ENCODE measurements at regions not wholly inside any gene's neighbourhood (a gene's known extent, or its start where the extent isn't known, plus 50 kb on each side); places are given as distances from the start of the nearest gene placed in this dataset.

DNA sequence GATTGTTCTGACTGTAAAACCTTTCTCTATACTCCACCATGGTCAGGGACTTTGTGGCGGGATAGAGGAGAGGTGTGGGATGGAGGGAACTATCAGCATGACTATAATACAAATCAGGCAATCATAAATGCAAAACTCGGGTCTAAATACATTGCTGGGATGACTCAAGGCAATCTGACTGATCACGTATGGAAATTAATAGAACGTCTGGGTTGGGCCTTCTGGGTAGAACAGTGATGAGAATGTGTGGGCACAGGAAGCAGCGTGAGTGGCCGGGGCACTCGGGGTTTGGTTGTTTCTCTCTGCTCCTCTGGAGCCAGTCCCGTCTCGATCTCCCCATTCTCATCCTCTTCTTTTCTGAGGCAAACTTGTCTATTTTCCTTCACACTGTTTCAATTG lies 485.8 kb downstream of the VRK1 start:
- Histone ChIP-seq H3K36me3 (ENCODE audit: control insufficient read depth, insufficient read depth, low read length) (no peaks in the 10 kb centered on the region), H3K27me3 (ENCODE audit: control insufficient read depth, insufficient read depth, low read length) (no peaks in the 10 kb centered on the region), H3K27ac (ENCODE audit: low read length) (no peak overlapping the region), H3K4me3 (ENCODE audit: low read length) (no peak overlapping the region), H3K9me3 (ENCODE audit: control insufficient read depth, low read depth, low read length) (no peaks in the 10 kb centered on the region), H3K4me1 (ENCODE audit: control insufficient read depth, insufficient read depth, low read length) (no peaks in the 10 kb centered on the region)
- DNase-seq = no peak
- WGBS (ENCODE audit: insufficient coverage, low lambda C conversion rate) = no CpG with 5 or more reads among the region's 9 CpGs

DNA sequence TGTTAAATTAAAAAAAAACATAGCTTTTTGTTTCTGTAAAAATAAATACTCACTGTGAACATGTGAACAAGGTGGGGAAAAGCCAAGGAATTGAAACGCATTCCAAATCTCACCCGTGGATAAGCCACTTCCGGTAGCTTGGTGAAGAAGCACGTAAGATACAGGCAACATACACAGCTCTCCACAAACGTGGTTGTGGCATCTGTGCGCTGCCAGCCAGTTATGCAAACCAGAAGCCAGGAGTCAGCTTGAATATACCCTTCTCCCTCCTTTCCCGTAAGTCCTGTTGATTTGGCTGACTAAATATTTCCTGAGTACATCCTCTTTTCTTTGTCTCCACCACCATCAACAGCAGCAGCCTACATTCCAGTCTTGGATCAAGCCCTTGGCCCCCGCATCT lies 486.2 kb downstream of the VRK1 start:
- Histone ChIP-seq H3K36me3 (ENCODE audit: control insufficient read depth, insufficient read depth, low read length) (no peaks in the 10 kb centered on the region), H3K4me1 (ENCODE audit: control insufficient read depth, insufficient read depth, low read length) (no peaks in the 10 kb centered on the region), H3K4me3 (ENCODE audit: low read length) (no peak overlapping the region), H3K9me3 (ENCODE audit: control insufficient read depth, low read depth, low read length) (no peaks in the 10 kb centered on the region), H3K27me3 (ENCODE audit: control insufficient read depth, insufficient read depth, low read length) (no peaks in the 10 kb centered on the region), H3K27ac (ENCODE audit: low read length) (no peak overlapping the region)
- 73% methylated on average over 3 of the region's 8 CpGs for WGBS (ENCODE audit: insufficient coverage, low lambda C conversion rate)
- DNase-seq = no peak

DNA sequence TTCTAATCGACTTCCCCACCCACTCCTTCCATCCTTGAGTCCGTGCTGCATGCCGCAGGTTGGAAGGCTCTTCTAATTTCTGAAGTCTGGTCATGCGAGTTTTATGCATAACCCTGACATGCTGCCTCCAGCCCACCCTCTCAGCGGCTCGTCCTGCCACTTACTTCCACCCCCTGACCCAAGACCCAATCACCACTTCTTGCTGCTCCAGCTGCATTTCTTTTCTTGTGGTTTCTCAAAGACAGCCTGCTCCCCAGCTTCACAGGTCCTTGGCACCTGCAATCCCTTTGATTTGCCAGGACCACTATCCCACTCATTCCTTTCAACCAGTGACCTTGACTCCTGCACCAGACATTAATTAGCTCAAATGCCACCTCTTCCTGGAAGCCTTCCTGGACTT lies 486.7 kb downstream of the VRK1 start:
- Histone ChIP-seq H3K9me3 (ENCODE audit: control insufficient read depth, low read depth, low read length) (no peaks in the 10 kb centered on the region), H3K4me3 (ENCODE audit: low read length) (no peak overlapping the region), H3K27ac (ENCODE audit: low read length) (no peak overlapping the region), H3K27me3 (ENCODE audit: control insufficient read depth, insufficient read depth, low read length) (no peaks in the 10 kb centered on the region), H3K36me3 (ENCODE audit: control insufficient read depth, insufficient read depth, low read length) (no peaks in the 10 kb centered on the region), H3K4me1 (ENCODE audit: control insufficient read depth, insufficient read depth, low read length) (no peaks in the 10 kb centered on the region)
- WGBS (ENCODE audit: insufficient coverage, low lambda C conversion rate) = 81% methylated on average over 6 of the region's 6 CpGs
- DNase-seq = no peak

DNA sequence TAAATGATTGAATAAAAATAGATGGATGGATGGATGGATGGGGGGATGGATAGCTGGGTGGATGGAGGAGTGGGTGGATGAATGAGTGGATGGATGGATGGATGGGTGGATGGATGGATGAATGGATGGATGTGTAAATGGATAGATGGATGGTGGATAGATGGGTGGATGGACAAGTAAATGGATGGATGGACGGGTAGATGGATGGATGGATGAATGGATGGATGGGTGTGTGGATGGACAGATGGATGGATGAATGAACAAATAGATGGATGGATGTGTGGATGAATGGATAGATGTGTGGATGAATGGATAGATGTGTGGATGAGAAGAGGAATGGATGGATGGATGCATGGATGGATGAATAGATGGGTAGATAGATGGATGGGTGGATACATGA lies 490.8 kb downstream of the VRK1 start:
- no peak for DNase-seq
- Histone ChIP-seq H3K36me3 (ENCODE audit: control insufficient read depth, insufficient read depth, low read length) (no peaks in the 10 kb centered on the region), H3K4me3 (ENCODE audit: low read length) (no peak overlapping the region), H3K9me3 (ENCODE audit: control insufficient read depth, low read depth, low read length) (no peaks in the 10 kb centered on the region), H3K4me1 (ENCODE audit: control insufficient read depth, insufficient read depth, low read length) (no peaks in the 10 kb centered on the region), H3K27me3 (ENCODE audit: control insufficient read depth, insufficient read depth, low read length) (peaks cover 7% of the 10 kb centered on the region), H3K27ac (ENCODE audit: low read length) (no peak overlapping the region)
- no CpG with 5 or more reads among the region's 1 CpG for WGBS (ENCODE audit: insufficient coverage, low lambda C conversion rate)

DNA sequence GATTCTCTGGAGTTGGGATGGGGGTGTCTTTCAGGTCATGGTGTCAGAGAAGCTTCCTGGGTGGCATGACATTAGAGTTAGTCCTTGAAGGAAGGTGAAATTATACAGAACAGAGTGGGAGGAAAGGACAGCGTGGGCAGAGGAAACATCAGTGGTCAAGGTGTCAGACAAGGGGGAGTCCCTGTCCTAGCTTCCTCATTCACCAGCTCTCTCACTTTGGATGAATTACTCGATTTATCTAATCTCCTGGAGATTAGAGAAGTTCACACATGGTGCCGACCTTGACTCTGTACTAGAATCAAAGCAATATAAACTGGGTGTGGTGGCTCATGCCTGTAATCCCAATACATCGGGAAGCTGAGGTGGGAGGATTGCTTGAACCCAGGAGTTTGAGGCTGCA lies 492.9 kb downstream of the VRK1 start:
- Histone ChIP-seq H3K9me3 (ENCODE audit: control insufficient read depth, low read depth, low read length) (no peaks in the 10 kb centered on the region), H3K4me1 (ENCODE audit: control insufficient read depth, insufficient read depth, low read length) (no peaks in the 10 kb centered on the region), H3K27me3 (ENCODE audit: control insufficient read depth, insufficient read depth, low read length) (peaks cover 7% of the 10 kb centered on the region), H3K27ac (ENCODE audit: low read length) (no peak overlapping the region), H3K4me3 (ENCODE audit: low read length) (no peak overlapping the region), H3K36me3 (ENCODE audit: control insufficient read depth, insufficient read depth, low read length) (no peaks in the 10 kb centered on the region)
- DNase-seq = no peak
- no CpG with 5 or more reads among the region's 4 CpGs for WGBS (ENCODE audit: insufficient coverage, low lambda C conversion rate)

DNA sequence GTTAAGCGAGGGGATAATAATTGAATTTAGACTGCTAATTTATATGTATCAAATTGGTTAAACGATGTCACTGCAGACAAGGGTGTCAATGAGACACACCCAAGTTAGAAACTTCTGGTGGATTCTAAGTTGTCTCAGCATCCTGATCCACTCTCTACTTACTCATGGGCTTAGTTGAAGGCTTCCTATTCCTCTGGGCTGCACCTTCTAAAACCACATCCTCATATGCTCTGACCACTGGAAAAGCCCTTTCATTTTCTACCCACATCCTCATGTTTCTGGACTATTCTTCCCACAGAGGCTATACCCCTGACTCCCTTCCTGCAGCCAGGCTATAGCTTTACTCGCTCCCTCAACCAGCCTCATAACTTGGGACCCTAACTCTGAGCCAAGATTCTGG lies 493.8 kb downstream of the VRK1 start:
- Histone ChIP-seq H3K36me3 (ENCODE audit: control insufficient read depth, insufficient read depth, low read length) (no peaks in the 10 kb centered on the region), H3K4me3 (ENCODE audit: low read length) (no peak overlapping the region), H3K9me3 (ENCODE audit: control insufficient read depth, low read depth, low read length) (no peaks in the 10 kb centered on the region), H3K4me1 (ENCODE audit: control insufficient read depth, insufficient read depth, low read length) (no peaks in the 10 kb centered on the region), H3K27me3 (ENCODE audit: control insufficient read depth, insufficient read depth, low read length) (peaks cover 7% of the 10 kb centered on the region), H3K27ac (ENCODE audit: low read length) (no peak overlapping the region)
- no peak for DNase-seq
- WGBS (ENCODE audit: insufficient coverage, low lambda C conversion rate) = 100% methylated on average over 1 of the region's 3 CpGs

DNA sequence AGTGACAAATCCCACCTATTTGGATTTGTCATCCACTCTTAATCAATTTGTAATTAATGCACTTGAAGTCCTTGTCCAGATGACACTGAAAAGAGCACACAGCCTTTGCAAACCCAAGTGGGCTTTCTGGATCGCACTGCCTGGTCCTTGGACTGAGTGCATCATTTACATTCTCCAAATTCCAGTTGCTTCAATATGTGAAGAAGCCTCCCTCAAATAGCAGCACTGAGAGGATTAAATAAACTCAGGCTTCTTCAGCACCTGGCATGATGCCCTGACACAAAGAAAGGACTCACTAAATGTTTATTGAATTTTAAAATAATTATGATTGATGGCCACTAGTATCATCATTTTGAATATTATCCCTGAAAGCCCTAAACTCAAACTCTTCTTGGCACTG lies 496.5 kb downstream of the VRK1 start:
- H3K4me3 ChIP-seq (ENCODE audit: low read length) = no peak overlapping the region
- H3K27me3 ChIP-seq (ENCODE audit: control insufficient read depth, insufficient read depth, low read length) = peaks cover 15% of the 10 kb centered on the region
- no peak overlapping the region for H3K27ac ChIP-seq (ENCODE audit: low read length)
- no CpG with 5 or more reads among the region's 1 CpG for WGBS (ENCODE audit: insufficient coverage, low lambda C conversion rate)
- H3K9me3 ChIP-seq (ENCODE audit: control insufficient read depth, low read depth, low read length) = no peaks in the 10 kb centered on the region
- H3K4me1 ChIP-seq (ENCODE audit: control insufficient read depth, insufficient read depth, low read length) = no peaks in the 10 kb centered on the region
- no peaks in the 10 kb centered on the region for H3K36me3 ChIP-seq (ENCODE audit: control insufficient read depth, insufficient read depth, low read length)
- no peak for DNase-seq

DNA sequence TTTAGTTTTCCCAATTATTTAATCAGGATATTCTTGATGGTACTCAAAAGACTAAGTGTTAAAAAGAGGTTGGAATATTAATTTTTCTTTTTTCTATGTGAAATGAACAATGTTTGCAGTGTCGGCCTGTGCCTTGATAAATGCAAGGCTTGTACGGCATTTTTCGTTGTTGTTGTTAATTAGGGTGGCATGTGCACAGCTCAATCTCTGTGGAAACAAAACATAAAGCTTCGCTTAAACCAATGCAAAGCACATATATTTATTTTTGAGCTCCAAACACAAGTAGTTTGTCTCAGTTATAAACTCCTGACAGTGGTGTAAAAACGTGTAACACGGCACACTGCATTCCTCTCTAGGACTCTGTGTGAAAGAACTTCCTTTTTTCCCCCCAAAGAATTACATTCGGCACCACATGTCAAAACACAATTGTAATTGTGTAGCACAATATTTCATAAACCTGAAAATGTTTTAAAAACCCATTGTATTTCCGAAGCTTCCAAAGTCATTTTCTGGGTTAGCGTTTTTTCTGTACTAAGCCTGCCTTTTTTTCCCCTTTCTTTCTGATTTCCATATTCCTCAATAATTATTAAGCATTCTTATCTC lies 498.0 kb downstream of the VRK1 start:
- Histone ChIP-seq H3K9me3 (ENCODE audit: control insufficient read depth, low read depth, low read length) (no peaks in the 10 kb centered on the region), H3K4me3 (ENCODE audit: low read length) (no peak overlapping the region), H3K36me3 (ENCODE audit: control insufficient read depth, insufficient read depth, low read length) (no peaks in the 10 kb centered on the region), H3K4me1 (ENCODE audit: control insufficient read depth, insufficient read depth, low read length) (no peaks in the 10 kb centered on the region), H3K27me3 (ENCODE audit: control insufficient read depth, insufficient read depth, low read length) (peaks cover 16% of the 10 kb centered on the region), H3K27ac (ENCODE audit: low read length) (no peak overlapping the region)
- DNase-seq = no peak
- WGBS (ENCODE audit: insufficient coverage, low lambda C conversion rate) = 82% methylated on average over 3 of the region's 9 CpGs

DNA sequence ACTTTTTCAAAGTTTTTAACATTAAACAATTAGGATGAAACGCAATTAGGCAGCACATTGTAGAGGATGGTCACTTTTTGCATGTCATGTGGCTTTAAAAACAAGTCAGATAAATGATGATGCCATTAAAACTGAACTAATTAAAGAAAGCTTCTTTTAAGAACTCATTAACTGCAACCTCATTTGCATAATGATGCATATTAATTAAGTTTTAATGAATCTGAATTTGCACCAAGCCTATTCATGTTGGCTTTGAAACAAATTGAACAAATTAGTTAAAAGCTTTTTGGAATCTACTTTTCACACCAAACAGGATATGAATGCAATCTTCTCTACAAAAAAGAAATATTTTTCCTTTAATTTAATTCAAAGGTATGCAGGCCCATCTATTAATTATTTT lies 499.0 kb downstream of the VRK1 start:
- no peak overlapping the region for H3K4me3 ChIP-seq (ENCODE audit: low read length)
- DNase-seq = no peak
- no peaks in the 10 kb centered on the region for H3K4me1 ChIP-seq (ENCODE audit: control insufficient read depth, insufficient read depth, low read length)
- H3K27ac ChIP-seq (ENCODE audit: low read length) = no peak overlapping the region
- H3K27me3 ChIP-seq (ENCODE audit: control insufficient read depth, insufficient read depth, low read length) = peaks cover 14% of the 10 kb centered on the region
- H3K36me3 ChIP-seq (ENCODE audit: control insufficient read depth, insufficient read depth, low read length) = no peaks in the 10 kb centered on the region
- no peaks in the 10 kb centered on the region for H3K9me3 ChIP-seq (ENCODE audit: control insufficient read depth, low read depth, low read length)
- WGBS (ENCODE audit: insufficient coverage, low lambda C conversion rate) = no CpG with 5 or more reads among the region's 1 CpG

DNA sequence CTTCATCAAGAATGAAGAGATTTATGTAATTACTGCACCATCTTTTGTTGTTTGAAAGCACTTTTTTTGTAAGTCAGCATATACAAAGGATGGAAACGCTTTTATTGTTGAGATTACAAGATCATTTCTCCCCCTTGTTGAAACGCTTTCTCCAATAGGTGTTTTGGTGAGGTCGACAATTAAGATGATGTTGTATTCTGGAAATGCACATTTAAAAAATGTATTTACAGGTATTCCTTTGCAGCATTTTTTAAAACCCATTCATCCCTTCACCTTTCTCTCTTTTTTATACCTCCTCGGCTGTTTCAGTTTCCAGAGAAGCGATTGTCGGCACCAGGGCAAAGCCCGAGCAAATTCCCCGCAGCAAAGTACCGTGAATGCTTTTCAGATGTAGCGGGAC lies 499.9 kb downstream of the VRK1 start:
- no peaks in the 10 kb centered on the region for H3K9me3 ChIP-seq (ENCODE audit: control insufficient read depth, low read depth, low read length)
- WGBS (ENCODE audit: insufficient coverage, low lambda C conversion rate) = 90% methylated on average over 4 of the region's 10 CpGs
- no peak overlapping the region for H3K27ac ChIP-seq (ENCODE audit: low read length)
- H3K4me1 ChIP-seq (ENCODE audit: control insufficient read depth, insufficient read depth, low read length) = no peaks in the 10 kb centered on the region
- H3K27me3 ChIP-seq (ENCODE audit: control insufficient read depth, insufficient read depth, low read length) = peaks cover 13% of the 10 kb centered on the region
- no peak overlapping the region for H3K4me3 ChIP-seq (ENCODE audit: low read length)
- H3K36me3 ChIP-seq (ENCODE audit: control insufficient read depth, insufficient read depth, low read length) = no peaks in the 10 kb centered on the region
- DNase-seq = no peak

DNA sequence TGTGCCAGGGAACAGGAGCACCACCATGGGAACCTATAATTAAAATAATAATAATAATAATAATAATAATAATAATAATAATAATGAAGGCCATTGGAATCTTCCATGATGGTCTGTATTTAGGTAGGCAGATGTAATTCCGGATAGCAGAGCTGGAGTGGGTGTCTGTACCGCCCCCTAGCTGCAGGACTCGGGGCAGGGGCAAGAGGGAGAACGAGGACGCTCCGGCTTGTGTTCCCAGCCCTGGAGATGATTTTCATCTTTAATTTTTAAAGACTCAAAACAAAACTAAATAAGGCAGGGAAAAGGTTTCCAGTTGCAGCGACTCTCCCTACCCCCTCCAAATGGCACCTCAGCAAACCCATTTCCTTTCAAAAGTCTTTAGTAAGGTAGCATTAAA lies 501.1 kb downstream of the VRK1 start:
- no peak overlapping the region for H3K27ac ChIP-seq (ENCODE audit: low read length)
- no peaks in the 10 kb centered on the region for H3K9me3 ChIP-seq (ENCODE audit: control insufficient read depth, low read depth, low read length)
- no CpG with 5 or more reads among the region's 7 CpGs for WGBS (ENCODE audit: insufficient coverage, low lambda C conversion rate)
- H3K27me3 ChIP-seq (ENCODE audit: control insufficient read depth, insufficient read depth, low read length) = peaks cover 9% of the 10 kb centered on the region
- H3K4me1 ChIP-seq (ENCODE audit: control insufficient read depth, insufficient read depth, low read length) = no peaks in the 10 kb centered on the region
- no peak overlapping the region for H3K4me3 ChIP-seq (ENCODE audit: low read length)
- DNase-seq = no peak
- no peaks in the 10 kb centered on the region for H3K36me3 ChIP-seq (ENCODE audit: control insufficient read depth, insufficient read depth, low read length)
